ENCODE measurements at regions not wholly inside any gene's neighbourhood (a gene's known extent, or its start where the extent isn't known, plus 50 kb on each side); places are given as distances from the start of the nearest gene placed in this dataset.

GRCh38 chr1:13878021-13878420, 178.0 kb downstream of the PRDM2 start:
- H3K4me3 ChIP-seq = no peak overlapping the region
- no peaks in the 10 kb centered on the region for H3K27me3 ChIP-seq (ENCODE audit: low read depth)
- in situ Hi-C loops (cut with MboI; ENCODE audit: low sequenced_read_pairs) = no loop called here
- no peaks in the 10 kb centered on the region for H3K36me3 ChIP-seq (replicated peaks)
- no peaks in the 10 kb centered on the region for H3K4me1 ChIP-seq
- no peak for DNase-seq (ENCODE audit: low spot score in 2 of 2)
- H3K9me3 ChIP-seq = no peaks in the 10 kb centered on the region

DNA sequence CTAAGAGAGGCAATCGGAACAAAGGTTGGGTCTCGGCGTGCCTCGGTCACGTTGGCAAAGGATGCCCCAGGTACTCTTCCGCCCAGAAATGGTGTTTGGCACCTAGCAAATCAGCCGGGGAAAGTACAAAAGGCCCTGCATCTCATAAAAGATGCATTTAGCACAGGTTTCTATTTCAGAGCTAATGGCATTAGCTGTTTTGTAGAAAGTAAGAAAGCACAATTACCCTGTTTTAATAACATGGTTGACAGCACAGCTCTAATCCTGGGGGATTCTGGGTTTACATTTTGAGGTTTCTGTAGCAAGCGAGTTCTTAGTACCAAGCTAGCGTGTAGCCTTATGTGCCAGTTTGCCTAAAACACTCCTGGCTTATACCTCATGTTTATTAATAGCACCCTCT, 178.5 kb downstream of the PRDM2 start:
- no peak overlapping the region for H3K4me3 ChIP-seq
- H3K9me3 ChIP-seq = no peaks in the 10 kb centered on the region
- DNase-seq (ENCODE audit: low spot score in 2 of 2) = no peak
- in situ Hi-C loops (cut with MboI; ENCODE audit: low sequenced_read_pairs) = no loop called here
- H3K4me1 ChIP-seq = no peaks in the 10 kb centered on the region
- no peaks in the 10 kb centered on the region for H3K36me3 ChIP-seq (replicated peaks)
- H3K27me3 ChIP-seq (ENCODE audit: low read depth) = no peaks in the 10 kb centered on the region

- in situ Hi-C loops (cut with MboI; ENCODE audit: low sequenced_read_pairs) = no loop called here
- no peaks in the 10 kb centered on the region for H3K4me1 ChIP-seq
- no peaks in the 10 kb centered on the region for H3K9me3 ChIP-seq
- H3K4me3 ChIP-seq = no peak overlapping the region
- H3K36me3 ChIP-seq (replicated peaks) = no peaks in the 10 kb centered on the region
- no peak for DNase-seq (ENCODE audit: low spot score in 2 of 2)
- no peaks in the 10 kb centered on the region for H3K27me3 ChIP-seq (ENCODE audit: low read depth)
These were observed 181.5 kb downstream of the PRDM2 start for GRCh38 chr1:13881385-13882088.

- Histone ChIP-seq H3K4me3 (no peak overlapping the region), H3K36me3 (replicated peaks) (no peaks in the 10 kb centered on the region), H3K27me3 (ENCODE audit: low read depth) (peaks cover 36% of the 10 kb centered on the region), H3K9me3 (no peaks in the 10 kb centered on the region), H3K4me1 (no peaks in the 10 kb centered on the region)
- in situ Hi-C loops (cut with MboI; ENCODE audit: low sequenced_read_pairs) = no loop called here
- DNase-seq (ENCODE audit: low spot score in 2 of 2) = no peak
These were observed 188.5 kb downstream of the PRDM2 start for GRCh38 chr1:13888351-13888986.

- in situ Hi-C loops (cut with MboI; ENCODE audit: low sequenced_read_pairs) = no loop called here
- no peaks in the 10 kb centered on the region for H3K36me3 ChIP-seq (replicated peaks)
- no peaks in the 10 kb centered on the region for H3K4me1 ChIP-seq
- no peak overlapping the region for H3K4me3 ChIP-seq
- H3K9me3 ChIP-seq = no peaks in the 10 kb centered on the region
- DNase-seq (ENCODE audit: low spot score in 2 of 2) = no peak
- H3K27me3 ChIP-seq (ENCODE audit: low read depth) = peaks cover 40% of the 10 kb centered on the region
These were observed 189.5 kb downstream of the PRDM2 start for GRCh38 chr1:13889495-13889894.

- in situ Hi-C loops (cut with MboI; ENCODE audit: low sequenced_read_pairs) = no loop called here
- no peak overlapping the region for H3K4me3 ChIP-seq
- H3K27me3 ChIP-seq (ENCODE audit: low read depth) = peaks cover 40% of the 10 kb centered on the region
- H3K9me3 ChIP-seq = no peaks in the 10 kb centered on the region
- DNase-seq (ENCODE audit: low spot score in 2 of 2) = no peak
- H3K4me1 ChIP-seq = no peaks in the 10 kb centered on the region
- H3K36me3 ChIP-seq (replicated peaks) = no peaks in the 10 kb centered on the region
These were observed 190.8 kb downstream of the PRDM2 start for GRCh38 chr1:13890766-13891165.

DNA sequence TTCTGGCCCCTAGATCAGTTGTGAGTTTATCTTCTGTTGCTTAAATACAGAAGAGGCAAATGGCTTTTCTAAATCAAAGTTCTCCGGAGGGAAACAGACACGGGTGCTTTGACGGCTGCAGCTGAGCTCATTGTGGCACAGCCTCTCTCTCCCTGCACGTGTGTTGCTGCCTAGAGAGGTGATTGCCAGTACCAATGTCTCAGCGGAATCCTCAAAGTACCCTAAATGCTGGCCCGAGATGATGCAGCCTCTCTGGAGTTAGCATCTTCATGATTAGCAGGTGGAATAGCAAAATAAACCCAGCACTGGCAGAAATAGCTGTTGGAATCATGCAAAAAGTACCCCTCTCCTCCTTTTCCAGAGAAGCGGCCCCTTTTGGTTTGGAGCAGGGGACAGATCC, 192.2 kb downstream of the PRDM2 start:
- Histone ChIP-seq H3K9me3 (no peaks in the 10 kb centered on the region), H3K36me3 (replicated peaks) (no peaks in the 10 kb centered on the region), H3K27me3 (ENCODE audit: low read depth) (peaks cover 40% of the 10 kb centered on the region), H3K4me3 (no peak overlapping the region), H3K4me1 (no peaks in the 10 kb centered on the region)
- DNase-seq (ENCODE audit: low spot score in 2 of 2) = no peak
- in situ Hi-C loops (cut with MboI; ENCODE audit: low sequenced_read_pairs) = no loop called here

GRCh38 chr1:13892671-13893325, 192.8 kb downstream of the PRDM2 start:
- Histone ChIP-seq H3K9me3 (no peaks in the 10 kb centered on the region), H3K27me3 (ENCODE audit: low read depth) (peaks cover 36% of the 10 kb centered on the region), H3K4me3 (no peak overlapping the region), H3K36me3 (replicated peaks) (no peaks in the 10 kb centered on the region), H3K4me1 (no peaks in the 10 kb centered on the region)
- in situ Hi-C loops (cut with MboI; ENCODE audit: low sequenced_read_pairs) = no loop called here
- DNase-seq (ENCODE audit: low spot score in 2 of 2) = no peak

GRCh38 chr1:13893409-13893821, 193.4 kb downstream of the PRDM2 start:
- Histone ChIP-seq H3K27me3 (ENCODE audit: low read depth) (peaks cover 34% of the 10 kb centered on the region), H3K4me3 (no peak overlapping the region), H3K9me3 (no peaks in the 10 kb centered on the region), H3K4me1 (no peaks in the 10 kb centered on the region), H3K36me3 (replicated peaks) (no peaks in the 10 kb centered on the region)
- in situ Hi-C loops (cut with MboI; ENCODE audit: low sequenced_read_pairs) = no loop called here
- DNase-seq (ENCODE audit: low spot score in 2 of 2) = no peak

DNA sequence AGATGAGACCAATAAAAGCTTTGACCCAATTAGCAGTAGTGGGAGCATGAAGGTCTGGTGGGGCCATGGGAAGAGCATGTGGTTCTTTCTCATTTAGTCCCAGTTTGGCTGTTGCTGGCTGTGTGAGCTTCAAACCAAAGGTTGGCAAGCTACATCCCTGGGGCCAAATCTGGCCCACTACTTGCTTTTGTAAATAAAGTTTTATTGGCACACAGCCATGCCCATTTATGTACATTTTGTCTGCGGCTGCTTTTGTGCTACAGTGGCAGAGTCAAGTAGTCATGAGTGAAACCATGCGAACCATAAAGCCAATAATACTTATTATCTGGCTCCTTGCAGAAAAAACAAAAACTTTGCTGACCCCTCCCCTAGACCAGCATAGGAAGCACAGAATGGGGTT, 196.9 kb downstream of the PRDM2 start:
- DNase-seq (ENCODE audit: low spot score in 2 of 2) = no peak
- peaks cover 14% of the 10 kb centered on the region for H3K27me3 ChIP-seq (ENCODE audit: low read depth)
- no peaks in the 10 kb centered on the region for H3K9me3 ChIP-seq
- H3K4me1 ChIP-seq = no peaks in the 10 kb centered on the region
- no peaks in the 10 kb centered on the region for H3K36me3 ChIP-seq (replicated peaks)
- in situ Hi-C loops (cut with MboI; ENCODE audit: low sequenced_read_pairs) = no loop called here
- no peak overlapping the region for H3K4me3 ChIP-seq

- no peaks in the 10 kb centered on the region for H3K36me3 ChIP-seq (replicated peaks)
- in situ Hi-C loops (cut with MboI; ENCODE audit: low sequenced_read_pairs) = no loop called here
- DNase-seq (ENCODE audit: low spot score in 2 of 2) = no peak
- H3K9me3 ChIP-seq = no peaks in the 10 kb centered on the region
- H3K4me1 ChIP-seq = no peaks in the 10 kb centered on the region
- H3K27me3 ChIP-seq (ENCODE audit: low read depth) = peaks cover 4% of the 10 kb centered on the region; the same call in 1 of the 2 replicates
- no peak overlapping the region for H3K4me3 ChIP-seq
These were observed 198.4 kb downstream of the PRDM2 start for GRCh38 chr1:13898406-13898805.

DNA sequence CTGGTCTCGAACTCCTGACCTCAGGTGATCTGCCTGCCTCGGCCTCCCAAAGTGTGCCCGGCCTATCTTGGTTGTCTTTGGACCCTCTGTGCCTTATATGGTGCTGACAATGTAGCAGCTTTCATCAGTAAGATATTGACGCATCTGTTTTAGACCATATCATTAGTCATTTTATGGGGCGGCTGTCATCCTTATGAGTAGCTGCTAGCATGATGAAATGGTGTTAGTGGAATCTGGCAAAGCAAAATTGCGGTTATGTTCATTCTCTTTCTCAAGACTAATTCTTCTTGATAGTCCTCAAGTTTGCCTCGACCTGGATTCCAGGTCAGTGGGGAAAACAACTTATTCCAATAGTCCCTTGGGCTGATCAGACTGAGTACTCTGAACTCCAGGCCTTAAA, 199.9 kb downstream of the PRDM2 start:
- Histone ChIP-seq H3K9me3 (no peaks in the 10 kb centered on the region), H3K4me3 (no peak overlapping the region), H3K36me3 (replicated peaks) (no peaks in the 10 kb centered on the region), H3K27me3 (ENCODE audit: low read depth) (0 out of 2 replicates have a peak, but pooled peaks cover 2% of the 10 kb centered on the region), H3K4me1 (no peaks in the 10 kb centered on the region)
- in situ Hi-C loops (cut with MboI; ENCODE audit: low sequenced_read_pairs) = no loop called here
- DNase-seq (ENCODE audit: low spot score in 2 of 2) = no peak

GRCh38 chr1:13900583-13900982, 200.6 kb downstream of the PRDM2 start:
- H3K4me3 ChIP-seq = no peak overlapping the region
- no peaks in the 10 kb centered on the region for H3K9me3 ChIP-seq
- no peaks in the 10 kb centered on the region for H3K4me1 ChIP-seq
- no peaks in the 10 kb centered on the region for H3K36me3 ChIP-seq (replicated peaks)
- H3K27me3 ChIP-seq (ENCODE audit: low read depth) = 0 out of 2 replicates have a peak, but pooled peaks cover 5% of the 10 kb centered on the region
- no peak for DNase-seq (ENCODE audit: low spot score in 2 of 2)
- in situ Hi-C loops (cut with MboI; ENCODE audit: low sequenced_read_pairs) = no loop called here

DNA sequence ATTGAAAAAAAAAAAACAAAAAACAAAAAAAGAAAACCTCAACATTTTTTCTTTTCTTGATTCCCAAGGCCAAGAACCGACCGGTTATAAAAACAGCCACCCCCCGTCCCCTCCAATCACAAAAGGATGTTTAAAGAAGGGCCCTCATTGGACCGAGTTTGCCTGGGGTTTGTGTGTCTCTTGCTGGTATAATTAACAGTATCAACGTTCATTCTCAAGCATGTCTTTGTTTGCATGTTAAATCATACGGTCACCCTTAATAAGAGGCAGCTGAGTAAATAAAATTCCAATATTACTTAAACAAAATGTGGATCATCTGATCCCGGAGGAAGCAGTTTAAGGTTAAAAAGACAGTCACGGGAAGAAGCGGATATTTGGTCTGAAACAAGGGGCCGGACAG, 201.1 kb downstream of the PRDM2 start:
- no peaks in the 10 kb centered on the region for H3K9me3 ChIP-seq

More for the DNA sequence above, 201.1 kb downstream of the PRDM2 start:
- H3K27me3 ChIP-seq (ENCODE audit: low read depth) = 0 out of 2 replicates have a peak, but pooled peaks cover 5% of the 10 kb centered on the region
- H3K36me3 ChIP-seq (replicated peaks) = no peaks in the 10 kb centered on the region
- in situ Hi-C loops (cut with MboI; ENCODE audit: low sequenced_read_pairs) = no loop called here
- no peak overlapping the region for H3K4me3 ChIP-seq
- H3K4me1 ChIP-seq = no peaks in the 10 kb centered on the region
- no peak for DNase-seq (ENCODE audit: low spot score in 2 of 2)

Data from HAP-1 (cell line).